ENCODE measurements at regions not wholly inside any gene's neighbourhood (a gene's known extent, or its start where the extent isn't known, plus 50 kb on each side); places are given as distances from the start of the nearest gene placed in this dataset.

DNA sequence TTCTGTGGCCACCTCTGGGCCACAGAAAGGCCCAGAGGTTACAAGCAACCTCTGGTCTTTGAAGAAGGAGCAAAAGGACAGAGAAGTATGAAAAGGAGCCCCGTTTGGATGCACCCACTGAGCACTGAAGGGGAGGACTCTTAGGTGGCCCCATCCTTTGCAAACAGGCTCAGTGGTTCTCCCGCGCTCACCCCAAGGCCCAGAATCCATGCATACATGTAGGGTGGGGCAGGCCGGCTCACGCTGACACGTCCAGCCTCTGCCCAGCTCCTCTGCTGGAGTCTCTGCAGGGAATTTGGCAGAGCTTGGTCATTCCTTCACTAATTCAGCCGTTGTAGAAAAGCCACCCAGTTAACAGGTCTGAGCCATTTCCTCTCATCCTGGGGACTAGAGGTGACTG, 61.3 kb upstream of the AJAP1 start:
- H3K4me3 ChIP-seq = no peak overlapping the region
- H3K9me3 ChIP-seq (ENCODE audit: low read depth, low read length) = no peaks in the 10 kb centered on the region
- TF ChIP-seq POLR2AphosphoS5 (IDR thresholded peaks at IDR 0.05; ENCODE audit: borderline replicate concordance, low read depth, low read length) (no peak), FOXP2 (optimal IDR thresholded peaks at IDR 0.05; ENCODE audit: control extremely low read depth, extremely low read length, insufficient read depth) (no peak), EZH2 (IDR thresholded peaks at IDR 0.05) (no peak)
- no peaks in the 10 kb centered on the region for H3K36me3 ChIP-seq (ENCODE audit: insufficient read depth, low read length)
- no peak overlapping the region for H3K9ac ChIP-seq (ENCODE audit: insufficient read length)
- DNase-seq (ENCODE audit: low read depth, low spot score) = no peak
- H3K27ac ChIP-seq = no peak overlapping the region

DNA sequence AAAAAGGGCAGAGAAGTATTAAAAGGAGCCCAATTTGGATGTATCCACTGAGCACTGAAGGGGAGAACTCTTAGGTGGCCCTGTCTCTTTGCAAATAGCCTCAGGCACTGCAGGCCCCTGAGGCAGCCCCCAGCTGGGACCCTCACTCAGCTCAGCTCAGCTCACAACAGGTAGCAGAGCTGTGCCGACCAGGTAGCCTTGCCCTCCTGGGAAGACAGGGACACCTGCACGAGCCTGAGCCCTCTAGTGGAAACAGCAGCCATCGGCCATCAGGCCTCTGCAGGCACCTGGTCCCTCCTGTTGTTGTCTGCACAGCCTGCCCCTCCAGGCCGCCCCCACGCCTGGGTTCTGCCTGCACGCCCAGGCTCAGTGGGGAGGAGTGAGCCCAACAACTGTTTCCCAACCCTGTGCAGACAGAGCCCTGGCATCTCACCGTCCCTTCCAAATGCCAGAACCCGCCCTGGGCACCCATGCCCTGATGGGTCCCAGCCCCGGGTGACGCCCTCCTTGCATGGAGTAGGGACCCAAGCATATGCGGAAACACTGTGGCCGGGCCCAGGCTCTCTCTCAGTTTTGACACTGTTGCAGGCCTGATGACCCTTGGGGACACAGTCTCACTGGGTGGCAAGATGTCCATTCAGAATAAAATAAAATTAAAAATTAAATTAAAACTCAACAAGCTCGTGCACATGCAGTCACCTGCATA, 60.0 kb upstream of the AJAP1 start:
- TF ChIP-seq EZH2 (IDR thresholded peaks at IDR 0.05) (no peak), FOXP2 (optimal IDR thresholded peaks at IDR 0.05; ENCODE audit: control extremely low read depth, extremely low read length, insufficient read depth) (no peak), POLR2AphosphoS5 (IDR thresholded peaks at IDR 0.05; ENCODE audit: borderline replicate concordance, low read depth, low read length) (no peak)
- H3K9ac ChIP-seq (ENCODE audit: insufficient read length) = no peak overlapping the region
- DNase-seq (ENCODE audit: low read depth, low spot score) = no peak
- no peak overlapping the region for H3K4me3 ChIP-seq
- no peak overlapping the region for H3K27ac ChIP-seq
- no peaks in the 10 kb centered on the region for H3K9me3 ChIP-seq (ENCODE audit: low read depth, low read length)
- H3K36me3 ChIP-seq (ENCODE audit: insufficient read depth, low read length) = no peaks in the 10 kb centered on the region

DNA sequence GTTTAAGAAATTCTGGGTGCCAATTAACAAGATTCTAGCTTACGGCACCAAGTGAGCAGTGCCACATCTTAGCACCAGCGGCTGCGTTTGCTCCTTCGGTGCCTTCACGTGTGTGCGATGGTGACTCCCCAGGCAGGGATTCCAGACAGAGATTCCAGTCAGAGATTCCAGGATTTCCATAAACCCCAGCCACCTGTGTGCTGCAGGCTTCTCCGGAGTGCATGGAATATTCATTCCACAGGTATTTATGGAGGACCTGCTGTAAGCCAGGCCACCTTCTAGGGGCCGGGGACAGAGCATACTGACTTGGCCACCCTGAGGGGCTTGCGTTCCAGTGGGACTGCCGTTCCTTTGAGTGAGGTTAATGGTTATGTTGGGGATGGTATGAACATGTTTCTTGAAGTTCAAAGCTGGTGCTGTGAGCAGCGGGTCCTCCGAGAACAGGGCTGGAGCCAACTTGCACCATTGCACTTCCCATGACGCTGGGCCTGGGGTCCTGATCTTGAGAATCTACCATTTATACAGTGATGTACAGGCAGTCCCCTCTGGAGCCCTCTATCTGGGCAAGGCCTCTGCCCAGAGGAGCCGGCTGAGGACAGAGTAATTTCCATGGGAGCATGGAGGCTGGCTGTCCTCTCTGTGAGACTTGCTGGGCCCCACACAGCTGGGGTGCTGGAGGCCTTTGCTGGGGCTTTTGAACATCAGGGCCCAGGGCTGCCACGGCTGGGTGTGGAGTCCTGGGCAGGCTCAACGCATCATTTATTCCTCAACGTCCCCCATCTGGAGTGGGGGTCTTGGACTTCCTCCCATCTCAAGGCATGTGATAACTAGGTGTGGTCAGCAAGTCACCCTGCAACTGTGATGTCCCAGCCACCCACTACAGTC, 58.8 kb upstream of the AJAP1 start:
- Histone ChIP-seq H3K9me3 (ENCODE audit: low read depth, low read length) (no peaks in the 10 kb centered on the region), H3K36me3 (ENCODE audit: insufficient read depth, low read length) (no peaks in the 10 kb centered on the region), H3K27ac (no peak overlapping the region), H3K9ac (ENCODE audit: insufficient read length) (no peak overlapping the region), H3K4me3 (no peak overlapping the region)
- TF ChIP-seq POLR2AphosphoS5 (IDR thresholded peaks at IDR 0.05; ENCODE audit: borderline replicate concordance, low read depth, low read length) (no peak), FOXP2 (optimal IDR thresholded peaks at IDR 0.05; ENCODE audit: control extremely low read depth, extremely low read length, insufficient read depth) (no peak), EZH2 (IDR thresholded peaks at IDR 0.05) (no peak)
- DNase-seq (ENCODE audit: low read depth, low spot score) = no peak

DNA sequence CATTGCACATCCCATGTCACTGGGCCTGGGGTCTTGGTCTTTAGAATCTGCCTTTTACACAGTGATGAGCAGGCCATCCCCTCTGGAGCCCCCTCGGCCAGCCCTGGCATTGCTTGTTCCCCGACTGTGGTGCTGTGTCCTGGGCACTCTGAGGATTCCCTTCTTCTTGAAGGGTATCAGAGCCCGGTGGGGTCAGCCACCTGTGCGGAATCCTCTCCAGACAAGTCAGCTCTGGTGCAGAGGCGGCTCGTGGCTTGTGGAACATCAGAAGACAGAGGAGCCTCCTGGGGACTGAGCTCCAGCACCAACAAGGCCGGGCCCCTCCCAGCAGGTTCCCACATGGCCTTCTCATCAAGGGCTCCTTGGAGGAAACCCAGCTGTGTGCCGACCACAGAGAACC, 57.9 kb upstream of the AJAP1 start:
- Histone ChIP-seq H3K4me3 (no peak overlapping the region), H3K9ac (ENCODE audit: insufficient read length) (no peak overlapping the region), H3K27ac (no peak overlapping the region), H3K9me3 (ENCODE audit: low read depth, low read length) (no peaks in the 10 kb centered on the region), H3K36me3 (ENCODE audit: insufficient read depth, low read length) (no peaks in the 10 kb centered on the region)
- TF ChIP-seq FOXP2 (optimal IDR thresholded peaks at IDR 0.05; ENCODE audit: control extremely low read depth, extremely low read length, insufficient read depth) (no peak), EZH2 (IDR thresholded peaks at IDR 0.05) (no peak), POLR2AphosphoS5 (IDR thresholded peaks at IDR 0.05; ENCODE audit: borderline replicate concordance, low read depth, low read length) (no peak)
- DNase-seq (ENCODE audit: low read depth, low spot score) = no peak

DNA sequence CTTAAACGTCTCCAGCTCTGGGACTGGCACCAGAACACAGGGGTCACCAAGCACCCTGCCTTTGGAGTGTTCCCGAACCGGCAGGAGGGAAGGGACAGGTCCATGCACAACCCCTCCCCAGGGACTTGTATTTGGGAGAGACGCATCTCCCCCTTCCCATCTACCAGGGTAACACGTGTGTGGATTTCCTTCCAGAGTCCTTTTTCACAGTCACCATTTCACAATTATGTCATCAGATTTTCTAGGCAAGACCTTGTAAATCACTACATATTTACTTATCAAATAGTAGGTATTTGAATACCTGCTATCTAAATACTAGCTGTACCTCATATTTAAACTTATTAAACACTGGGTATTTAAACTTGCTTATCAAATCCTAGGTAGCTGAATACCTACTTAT, 57.4 kb upstream of the AJAP1 start:
- Histone ChIP-seq H3K4me3 (no peak overlapping the region), H3K36me3 (ENCODE audit: insufficient read depth, low read length) (no peaks in the 10 kb centered on the region), H3K9me3 (ENCODE audit: low read depth, low read length) (no peaks in the 10 kb centered on the region), H3K9ac (ENCODE audit: insufficient read length) (no peak overlapping the region), H3K27ac (no peak overlapping the region)
- TF ChIP-seq EZH2 (IDR thresholded peaks at IDR 0.05) (no peak), FOXP2 (optimal IDR thresholded peaks at IDR 0.05; ENCODE audit: control extremely low read depth, extremely low read length, insufficient read depth) (no peak), POLR2AphosphoS5 (IDR thresholded peaks at IDR 0.05; ENCODE audit: borderline replicate concordance, low read depth, low read length) (no peak)
- no peak for DNase-seq (ENCODE audit: low read depth, low spot score)

DNA sequence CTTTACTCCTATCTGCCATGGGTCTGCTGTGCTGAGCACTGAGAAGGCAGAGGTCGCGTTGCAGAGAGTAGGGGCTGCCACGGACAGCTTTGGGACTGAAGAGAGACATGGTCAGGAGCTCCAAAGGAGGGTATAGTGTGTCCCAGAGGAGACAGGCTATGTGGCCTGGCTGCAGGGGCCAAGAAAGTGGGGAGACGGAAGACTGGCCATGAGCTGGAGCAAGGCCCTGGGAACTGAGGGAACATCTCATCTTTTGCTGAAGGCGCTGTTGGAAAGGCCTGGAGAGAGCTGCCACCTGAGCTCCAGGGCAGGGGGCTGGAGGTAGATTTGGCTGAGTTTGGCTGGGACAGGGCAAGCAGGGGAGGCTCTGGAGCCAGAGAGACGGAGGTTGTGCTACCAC, 55.8 kb upstream of the AJAP1 start:
- H3K36me3 ChIP-seq (ENCODE audit: insufficient read depth, low read length) = no peaks in the 10 kb centered on the region
- H3K9ac ChIP-seq (ENCODE audit: insufficient read length) = no peak overlapping the region
- TF ChIP-seq EZH2 (IDR thresholded peaks at IDR 0.05) = no peak
- TF ChIP-seq FOXP2 (optimal IDR thresholded peaks at IDR 0.05; ENCODE audit: control extremely low read depth, extremely low read length, insufficient read depth) = no peak
- no peak for TF ChIP-seq POLR2AphosphoS5 (IDR thresholded peaks at IDR 0.05; ENCODE audit: borderline replicate concordance, low read depth, low read length)
- no peak overlapping the region for H3K4me3 ChIP-seq
- no peaks in the 10 kb centered on the region for H3K9me3 ChIP-seq (ENCODE audit: low read depth, low read length)
- no peak overlapping the region for H3K27ac ChIP-seq
- DNase-seq (ENCODE audit: low read depth, low spot score) = no peak

DNA sequence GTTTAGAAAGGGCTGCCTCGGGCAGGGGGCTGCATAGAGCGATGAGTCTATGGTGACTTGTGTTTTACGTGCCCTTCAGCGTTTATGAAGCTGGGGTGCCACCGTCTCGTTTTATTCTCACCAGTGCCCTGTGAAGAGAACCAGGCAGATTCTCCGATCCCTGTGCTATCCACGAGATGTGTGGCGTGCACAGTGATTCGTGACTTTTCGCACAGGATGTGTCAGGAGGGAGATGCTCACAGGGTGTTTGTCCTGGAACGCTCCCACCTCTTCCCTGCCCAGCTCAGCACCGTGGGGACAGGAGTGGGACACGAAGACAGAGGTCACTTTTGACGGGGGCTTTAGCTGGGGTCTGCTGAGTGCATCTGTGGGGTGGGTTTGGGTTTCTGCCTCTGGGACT, 54.9 kb upstream of the AJAP1 start:
- Histone ChIP-seq H3K9me3 (ENCODE audit: low read depth, low read length) (no peaks in the 10 kb centered on the region), H3K4me3 (no peak overlapping the region), H3K9ac (ENCODE audit: insufficient read length) (no peak overlapping the region), H3K36me3 (ENCODE audit: insufficient read depth, low read length) (no peaks in the 10 kb centered on the region), H3K27ac (no peak overlapping the region)
- TF ChIP-seq EZH2 (IDR thresholded peaks at IDR 0.05) (no peak), POLR2AphosphoS5 (IDR thresholded peaks at IDR 0.05; ENCODE audit: borderline replicate concordance, low read depth, low read length) (no peak), FOXP2 (optimal IDR thresholded peaks at IDR 0.05; ENCODE audit: control extremely low read depth, extremely low read length, insufficient read depth) (no peak)
- DNase-seq (ENCODE audit: low read depth, low spot score) = no peak

DNA sequence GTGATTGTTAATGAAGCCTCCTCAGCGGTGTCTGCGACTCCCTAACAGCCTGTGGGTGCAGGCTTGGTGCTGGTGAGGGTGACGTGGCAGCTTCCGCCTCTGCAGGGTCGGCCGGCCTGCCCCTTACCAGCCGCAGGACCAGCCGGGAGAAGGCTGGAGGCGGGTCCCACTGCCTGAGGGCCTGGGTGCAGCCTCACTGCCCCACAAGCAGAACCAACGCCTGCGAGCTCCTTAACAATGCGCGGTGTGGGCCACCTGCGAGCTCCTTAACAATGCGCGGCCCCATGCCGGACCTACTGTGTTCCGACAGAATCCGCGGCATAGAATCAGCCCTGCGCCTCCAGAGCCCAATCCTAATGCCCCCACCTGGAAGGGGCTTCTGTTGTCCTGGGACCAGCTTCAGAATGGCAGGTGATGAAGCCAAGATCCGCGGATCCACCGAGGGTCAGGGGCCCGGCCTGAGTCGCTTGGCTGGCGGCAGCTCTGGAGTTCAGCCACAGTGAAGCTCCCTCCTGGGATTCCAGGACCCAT, 54.4 kb upstream of the AJAP1 start:
- DNase-seq (ENCODE audit: low read depth, low spot score) = no peak
- Histone ChIP-seq H3K27ac (no peak overlapping the region), H3K36me3 (ENCODE audit: insufficient read depth, low read length) (no peaks in the 10 kb centered on the region), H3K4me3 (no peak overlapping the region), H3K9me3 (ENCODE audit: low read depth, low read length) (no peaks in the 10 kb centered on the region), H3K9ac (ENCODE audit: insufficient read length) (no peak overlapping the region)
- TF ChIP-seq POLR2AphosphoS5 (IDR thresholded peaks at IDR 0.05; ENCODE audit: borderline replicate concordance, low read depth, low read length) (no peak), EZH2 (IDR thresholded peaks at IDR 0.05) (no peak), FOXP2 (optimal IDR thresholded peaks at IDR 0.05; ENCODE audit: control extremely low read depth, extremely low read length, insufficient read depth) (no peak)
